Spleen (tissue), 7 donors: ENCODE measurements at regions not wholly inside any gene's neighbourhood (a gene's known extent, or its start where the extent isn't known, plus 50 kb on each side); places are given as distances from the start of the nearest gene placed in this dataset.

Experiments used
- POLR2A ChIP-seq, 3 donors: fragments of 450-650 bp; IDR thresholded peaks; one replicate each; pipeline ENCODE4 v1.5.1; 2017; ENCODE audit warnings: antibody characterized with exemption in 3 of 3, mild to moderate bottlenecking in 1 of 3
- POLR2AphosphoS5 ChIP-seq, 3 donors: sonication (generic); formaldehyde crosslinking; IDR thresholded peaks; one replicate each; pipeline ENCODE4 v1.5.1; 2017; ENCODE audit warnings: antibody characterized with exemption in 3 of 3
- TF ChIP-seq, protein P1 (sequence below), 11 experiments: fragments of 200-600 bp in 7 of 11; fragments of 450-650 bp in 4 of 11; sonication (generic) in 4 of 11; IDR thresholded peaks in 8 of 11; conservative IDR thresholded peaks in 3 of 11; 1 replicate in 7 of 11; 2 replicates in 4 of 11; pipeline versions ENCODE4 v1.4.0 to v1.8.0; 2016 to 2021; ENCODE audit warnings: antibody characterized with exemption in 11 of 11, inconsistent platforms in 4 of 11, mild to moderate bottlenecking in 1 of 11
- donor health status: DM: no; HTN: no; CAD: no; lungs with moderate emphysema.
- donor health status: DM: no; HTN: no; CAD: no.
- donor health status: DM: no; HTN: no; CAD: no.

DNA sequence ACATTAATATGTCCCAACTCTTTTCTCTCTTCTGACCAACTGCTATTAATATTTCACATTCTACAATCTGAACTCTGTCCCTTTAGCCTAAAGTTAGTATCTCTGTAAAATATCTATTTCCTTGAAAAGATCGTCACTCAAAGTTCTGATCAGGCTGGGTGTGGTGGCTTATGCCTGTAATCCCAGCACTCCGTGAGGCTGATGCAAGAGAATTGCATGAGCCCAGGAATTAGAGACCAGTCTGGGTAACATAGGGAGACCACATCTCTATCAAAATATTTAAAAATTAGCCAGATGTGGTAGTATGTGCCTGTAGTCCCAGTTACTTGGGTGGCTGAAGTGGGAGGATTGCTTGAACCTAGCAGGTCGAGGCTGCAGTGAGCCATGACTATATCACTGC is 695.6 kb downstream of the MCTP2 start:
- TF ChIP-seq, protein P1, sequence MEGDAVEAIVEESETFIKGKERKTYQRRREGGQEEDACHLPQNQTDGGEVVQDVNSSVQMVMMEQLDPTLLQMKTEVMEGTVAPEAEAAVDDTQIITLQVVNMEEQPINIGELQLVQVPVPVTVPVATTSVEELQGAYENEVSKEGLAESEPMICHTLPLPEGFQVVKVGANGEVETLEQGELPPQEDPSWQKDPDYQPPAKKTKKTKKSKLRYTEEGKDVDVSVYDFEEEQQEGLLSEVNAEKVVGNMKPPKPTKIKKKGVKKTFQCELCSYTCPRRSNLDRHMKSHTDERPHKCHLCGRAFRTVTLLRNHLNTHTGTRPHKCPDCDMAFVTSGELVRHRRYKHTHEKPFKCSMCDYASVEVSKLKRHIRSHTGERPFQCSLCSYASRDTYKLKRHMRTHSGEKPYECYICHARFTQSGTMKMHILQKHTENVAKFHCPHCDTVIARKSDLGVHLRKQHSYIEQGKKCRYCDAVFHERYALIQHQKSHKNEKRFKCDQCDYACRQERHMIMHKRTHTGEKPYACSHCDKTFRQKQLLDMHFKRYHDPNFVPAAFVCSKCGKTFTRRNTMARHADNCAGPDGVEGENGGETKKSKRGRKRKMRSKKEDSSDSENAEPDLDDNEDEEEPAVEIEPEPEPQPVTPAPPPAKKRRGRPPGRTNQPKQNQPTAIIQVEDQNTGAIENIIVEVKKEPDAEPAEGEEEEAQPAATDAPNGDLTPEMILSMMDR (IDR thresholded peaks at IDR 0.05 in 8 of 11, conservative IDR thresholded peaks at IDR 0.05 in 3 of 11), result no peak
- TF ChIP-seq POLR2A (IDR thresholded peaks at IDR 0.05), result no peak
- no peak for TF ChIP-seq POLR2AphosphoS5 (IDR thresholded peaks at IDR 0.05)
